ENCODE measurements at regions not wholly inside any gene's neighbourhood (a gene's known extent, or its start where the extent isn't known, plus 50 kb on each side); places are given as distances from the start of the nearest gene placed in this dataset.

DNA sequence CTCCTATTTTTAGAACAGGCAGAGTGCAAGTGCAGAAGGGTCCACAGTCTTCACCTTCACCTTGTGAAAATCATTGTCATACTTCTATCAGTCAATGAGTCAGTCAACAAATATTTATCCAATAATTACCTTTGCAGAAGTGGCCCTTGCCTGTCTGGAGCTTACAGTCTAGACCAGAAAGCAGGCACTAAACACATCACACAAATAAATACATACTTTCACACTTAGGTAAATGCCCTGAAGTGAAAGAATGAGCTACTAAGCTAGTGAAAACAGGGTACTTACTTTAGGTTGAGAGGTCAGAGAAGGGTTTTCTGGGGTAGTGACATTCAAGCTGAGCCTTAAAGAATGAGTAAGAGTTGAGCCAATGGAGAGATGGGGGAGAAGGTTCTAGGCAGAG, 421.9 kb upstream of the ADAMTSL1 start:
- FAIRE-seq, result no peak
- DNase-seq (ENCODE audit: low read depth in 1 of 2, low spot score in 1 of 2), result no peak
- H3K27ac ChIP-seq, result no peak overlapping the region
- H3K4me3 ChIP-seq, result no peak overlapping the region
- no peaks in the 10 kb centered on the region for H3K9me3 ChIP-seq
- ChIA-PET POLR2A (no interaction called here), CTCF (interaction anchor here (1.6 kb wide), 1 partner anchor 11 kb away, joined by 4 read pairs; no protein-coding TSS in a partner anchor)
- no peak for TF ChIP-seq CBX2 (IDR thresholded peaks at IDR 0.05; ENCODE audit: borderline replicate concordance, low read depth)
- no peak for TF ChIP-seq JUNB (IDR thresholded peaks at IDR 0.05)
- no peak for TF ChIP-seq GATA3 (IDR thresholded peaks at IDR 0.05; ENCODE audit: borderline replicate concordance)
- no peak for TF ChIP-seq RFX5 (IDR thresholded peaks at IDR 0.05)
- TF ChIP-seq PHF8 (IDR thresholded peaks at IDR 0.05; ENCODE audit: borderline replicate concordance, low read depth), result no peak
- no peak for TF ChIP-seq CHD2 (IDR thresholded peaks at IDR 0.05; ENCODE audit: low read length, partially characterized antibody)
- no peak for TF ChIP-seq RNF2 (IDR thresholded peaks at IDR 0.05; ENCODE audit: borderline replicate concordance, low read depth)
- TF ChIP-seq BHLHE40 (IDR thresholded peaks at IDR 0.05; ENCODE audit: low read depth, low read length), result no peak
- TF ChIP-seq HEYL (CRISPR knock-in tag; IDR thresholded peaks at IDR 0.05), result no peak
- TF ChIP-seq ZNF302 (CRISPR knock-in tag; IDR thresholded peaks at IDR 0.05), result no peak
- TF ChIP-seq KDM5A (IDR thresholded peaks at IDR 0.05), result no peak
- TF ChIP-seq JUN (IDR thresholded peaks at IDR 0.05), result no peak
- TF ChIP-seq KDM1A (IDR thresholded peaks at IDR 0.05; ENCODE audit: low read depth), result no peak
- no peak for TF ChIP-seq CEBPB (IDR thresholded peaks at IDR 0.05)
- no peak for TF ChIP-seq EP300 (IDR thresholded peaks at IDR 0.05)
- TF ChIP-seq, protein P1, sequence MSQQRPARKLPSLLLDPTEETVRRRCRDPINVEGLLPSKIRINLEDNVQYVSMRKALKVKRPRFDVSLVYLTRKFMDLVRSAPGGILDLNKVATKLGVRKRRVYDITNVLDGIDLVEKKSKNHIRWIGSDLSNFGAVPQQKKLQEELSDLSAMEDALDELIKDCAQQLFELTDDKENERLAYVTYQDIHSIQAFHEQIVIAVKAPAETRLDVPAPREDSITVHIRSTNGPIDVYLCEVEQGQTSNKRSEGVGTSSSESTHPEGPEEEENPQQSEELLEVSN (IDR thresholded peaks at IDR 0.05; ENCODE audit: borderline replicate concordance, low read depth), result no peak
- TF ChIP-seq, protein P2, sequence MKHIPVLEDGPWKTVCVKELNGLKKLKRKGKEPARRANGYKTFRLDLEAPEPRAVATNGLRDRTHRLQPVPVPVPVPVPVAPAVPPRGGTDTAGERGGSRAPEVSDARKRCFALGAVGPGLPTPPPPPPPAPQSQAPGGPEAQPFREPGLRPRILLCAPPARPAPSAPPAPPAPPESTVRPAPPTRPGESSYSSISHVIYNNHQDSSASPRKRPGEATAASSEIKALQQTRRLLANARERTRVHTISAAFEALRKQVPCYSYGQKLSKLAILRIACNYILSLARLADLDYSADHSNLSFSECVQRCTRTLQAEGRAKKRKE (CRISPR knock-in tag; IDR thresholded peaks at IDR 0.05; ENCODE audit: low read depth), result no peak
- TF ChIP-seq FOSL2 (IDR thresholded peaks at IDR 0.05), result no peak
- no peak for TF ChIP-seq FOSL2 (CRISPR knock-in tag; IDR thresholded peaks at IDR 0.05)
- TF ChIP-seq TFCP2L1 (CRISPR knock-in tag; IDR thresholded peaks at IDR 0.05), result no peak
- no peak for TF ChIP-seq CHD4 (IDR thresholded peaks at IDR 0.05; ENCODE audit: borderline replicate concordance)
- H3K4me1 ChIP-seq, result no peaks in the 10 kb centered on the region
- ATAC-seq, result no peak
- no peak overlapping the region for H3K4me2 ChIP-seq

GRCh38 chr9:18056269-18056992, 417.5 kb upstream of the ADAMTSL1 start:
- Histone ChIP-seq H3K4me2 (no peak overlapping the region), H3K27ac (no peak overlapping the region), H3K4me1 (no peaks in the 10 kb centered on the region), H3K4me3 (no peak overlapping the region), H3K9me3 (no peaks in the 10 kb centered on the region)
- ChIA-PET CTCF (no interaction called here), POLR2A (no interaction called here)
- FAIRE-seq (no peak), DNase-seq (ENCODE audit: low read depth in 1 of 2, low spot score in 1 of 2) (no peak), ATAC-seq (no peak)
- 5% methylated on average over 8 of the region's 8 CpGs for WGBS (ENCODE audit: missing lambda C conversion rate)
- TF ChIP-seq FOSL2 (IDR thresholded peaks at IDR 0.05), result no peak
- no peak for TF ChIP-seq FOSL2 (CRISPR knock-in tag; IDR thresholded peaks at IDR 0.05)
- no peak for TF ChIP-seq RARB (CRISPR knock-in tag; IDR thresholded peaks at IDR 0.05)
- no peak for TF ChIP-seq SREBF2 (IDR thresholded peaks at IDR 0.05)
- TF ChIP-seq POLR2AphosphoS2 (conservative IDR thresholded peaks at IDR 0.05; ENCODE audit: low read length), result no peak
- TF ChIP-seq HOXB13 (CRISPR knock-in tag; IDR thresholded peaks at IDR 0.05; ENCODE audit: low read depth), result no peak

- ChIA-PET POLR2A (no interaction called here), CTCF (no interaction called here)
- Histone ChIP-seq H3K9me3 (no peaks in the 10 kb centered on the region), H3K4me2 (no peak overlapping the region), H3K4me3 (no peak overlapping the region), H3K27ac (no peak overlapping the region), H3K4me1 (no peaks in the 10 kb centered on the region)
- no peak for FAIRE-seq
- ATAC-seq, result no peak
- 2% methylated on average over 4 of the region's 4 CpGs for whole genome bisulfite sequencing (ENCODE audit: missing lambda C conversion rate)
- no peak for TF ChIP-seq ELK1 (IDR thresholded peaks at IDR 0.05; ENCODE audit: low read depth, low read length)
- no peak for TF ChIP-seq POLR2A (IDR thresholded peaks at IDR 0.05; ENCODE audit: low read length)
- TF ChIP-seq, protein P3, sequence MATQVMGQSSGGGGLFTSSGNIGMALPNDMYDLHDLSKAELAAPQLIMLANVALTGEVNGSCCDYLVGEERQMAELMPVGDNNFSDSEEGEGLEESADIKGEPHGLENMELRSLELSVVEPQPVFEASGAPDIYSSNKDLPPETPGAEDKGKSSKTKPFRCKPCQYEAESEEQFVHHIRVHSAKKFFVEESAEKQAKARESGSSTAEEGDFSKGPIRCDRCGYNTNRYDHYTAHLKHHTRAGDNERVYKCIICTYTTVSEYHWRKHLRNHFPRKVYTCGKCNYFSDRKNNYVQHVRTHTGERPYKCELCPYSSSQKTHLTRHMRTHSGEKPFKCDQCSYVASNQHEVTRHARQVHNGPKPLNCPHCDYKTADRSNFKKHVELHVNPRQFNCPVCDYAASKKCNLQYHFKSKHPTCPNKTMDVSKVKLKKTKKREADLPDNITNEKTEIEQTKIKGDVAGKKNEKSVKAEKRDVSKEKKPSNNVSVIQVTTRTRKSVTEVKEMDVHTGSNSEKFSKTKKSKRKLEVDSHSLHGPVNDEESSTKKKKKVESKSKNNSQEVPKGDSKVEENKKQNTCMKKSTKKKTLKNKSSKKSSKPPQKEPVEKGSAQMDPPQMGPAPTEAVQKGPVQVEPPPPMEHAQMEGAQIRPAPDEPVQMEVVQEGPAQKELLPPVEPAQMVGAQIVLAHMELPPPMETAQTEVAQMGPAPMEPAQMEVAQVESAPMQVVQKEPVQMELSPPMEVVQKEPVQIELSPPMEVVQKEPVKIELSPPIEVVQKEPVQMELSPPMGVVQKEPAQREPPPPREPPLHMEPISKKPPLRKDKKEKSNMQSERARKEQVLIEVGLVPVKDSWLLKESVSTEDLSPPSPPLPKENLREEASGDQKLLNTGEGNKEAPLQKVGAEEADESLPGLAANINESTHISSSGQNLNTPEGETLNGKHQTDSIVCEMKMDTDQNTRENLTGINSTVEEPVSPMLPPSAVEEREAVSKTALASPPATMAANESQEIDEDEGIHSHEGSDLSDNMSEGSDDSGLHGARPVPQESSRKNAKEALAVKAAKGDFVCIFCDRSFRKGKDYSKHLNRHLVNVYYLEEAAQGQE (IDR thresholded peaks at IDR 0.05), result no peak
- TF ChIP-seq EP300 (IDR thresholded peaks at IDR 0.05), result no peak
- no peak for TF ChIP-seq CHD4 (IDR thresholded peaks at IDR 0.05; ENCODE audit: borderline replicate concordance)
- no peak for TF ChIP-seq MYC (IDR thresholded peaks at IDR 0.05; ENCODE audit: borderline replicate concordance, low read length)
- TF ChIP-seq HOXB5 (CRISPR knock-in tag; IDR thresholded peaks at IDR 0.05), result no peak
- no peak for DNase-seq (ENCODE audit: low read depth in 1 of 2, low spot score in 1 of 2)
Observed at GRCh38 chr9:18056993-18057369, 417.0 kb upstream of the ADAMTSL1 start.

Measured in A549 (cell line).